Brain pericyte (primary cell): ENCODE measurements at regions not wholly inside any gene's neighbourhood (a gene's known extent, or its start where the extent isn't known, plus 50 kb on each side); places are given as distances from the start of the nearest gene placed in this dataset.

ENCODE experiments used
- DNase-seq: peaks from one replicate; pipeline ENCODE4 v3.0.0-alpha.2; 2012; ENCODE audit warnings: low read depth, low spot score

DNA sequence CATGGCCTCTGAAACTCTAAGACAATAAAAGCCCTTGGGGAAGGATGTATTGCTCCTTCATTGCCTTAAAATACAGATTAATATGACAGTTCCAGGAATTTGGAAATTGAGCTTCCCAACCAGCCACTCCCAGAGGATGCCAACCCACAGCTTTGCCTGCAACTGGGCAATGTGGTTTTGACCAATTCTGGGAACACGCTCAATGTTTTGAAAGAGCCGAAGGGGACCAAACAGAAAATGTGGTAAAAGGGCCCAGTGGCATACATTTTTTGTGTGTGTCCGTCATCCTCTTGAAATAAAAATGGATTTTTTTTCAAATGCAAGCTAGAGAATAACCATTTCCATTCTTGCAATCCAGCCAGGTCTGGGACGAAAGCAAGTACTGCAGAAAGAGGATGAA, 88.3 kb upstream of the PLEKHG7 start:
- no peak for DNase-seq

GRCh38 chr12:92614001-92614400, 88.8 kb upstream of the PLEKHG7 start:
- no peak for DNase-seq

DNA sequence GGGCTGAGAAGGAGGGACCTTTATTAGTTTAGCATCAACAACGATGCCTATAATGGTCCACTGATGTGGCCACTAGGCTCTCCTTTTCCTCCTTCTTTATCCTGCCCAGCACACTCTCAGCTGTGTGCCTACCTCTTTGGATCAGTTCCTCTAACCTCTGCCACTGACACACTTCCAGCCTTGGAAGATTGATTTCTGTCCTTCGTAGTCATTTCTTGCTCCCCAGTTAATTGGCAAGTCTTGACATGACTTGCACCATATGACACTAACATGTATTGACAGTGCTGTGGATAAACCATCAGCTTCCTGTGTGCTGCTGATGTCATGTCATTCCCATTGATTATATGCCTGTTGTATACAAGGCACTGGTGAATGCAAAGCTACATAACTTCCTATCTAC, 90.2 kb upstream of the PLEKHG7 start:
- no peak for DNase-seq

DNA sequence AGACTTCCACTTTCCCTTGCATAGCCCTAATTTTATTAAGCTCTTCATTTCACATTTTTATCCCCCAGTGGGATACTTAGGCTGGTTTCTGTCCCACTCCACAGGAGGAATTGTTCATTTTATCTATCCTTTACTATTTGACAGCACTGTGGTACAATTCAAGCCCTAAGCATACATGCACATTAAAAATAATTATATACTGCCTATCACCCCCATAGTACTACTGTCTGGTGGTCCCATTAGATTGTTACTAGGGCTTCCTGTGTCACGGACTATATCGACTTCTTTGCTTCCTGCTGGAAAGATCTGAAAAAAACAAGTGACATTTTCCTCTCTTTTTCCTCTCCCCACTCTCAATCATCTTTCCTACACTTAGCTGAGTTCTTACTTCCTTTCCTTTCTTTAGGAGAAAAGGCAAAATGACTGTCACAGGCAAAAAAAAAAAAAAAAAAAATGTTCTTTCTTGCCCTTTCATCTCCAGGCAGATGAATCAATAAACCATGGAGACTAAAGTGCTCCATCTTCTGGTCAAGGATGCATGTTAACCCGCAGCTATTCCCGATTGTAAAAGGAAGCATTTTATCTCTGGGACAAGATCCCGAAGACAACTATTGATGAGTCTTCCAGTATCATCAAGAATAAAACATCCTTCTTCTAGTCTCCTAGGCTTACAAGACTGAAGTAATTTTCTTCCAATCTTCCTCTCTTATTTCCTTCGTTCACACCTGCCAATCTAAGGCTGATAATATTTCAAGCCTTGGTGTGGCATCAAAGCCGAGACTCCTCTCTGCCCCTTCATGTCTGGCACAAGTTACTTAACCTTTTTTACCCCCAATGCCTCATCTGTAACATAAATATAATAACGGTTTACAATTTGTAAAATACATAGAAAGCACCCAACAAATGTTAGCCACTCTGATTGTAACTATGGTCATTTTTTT, 94.4 kb upstream of the PLEKHG7 start:
- no peak for DNase-seq

DNA sequence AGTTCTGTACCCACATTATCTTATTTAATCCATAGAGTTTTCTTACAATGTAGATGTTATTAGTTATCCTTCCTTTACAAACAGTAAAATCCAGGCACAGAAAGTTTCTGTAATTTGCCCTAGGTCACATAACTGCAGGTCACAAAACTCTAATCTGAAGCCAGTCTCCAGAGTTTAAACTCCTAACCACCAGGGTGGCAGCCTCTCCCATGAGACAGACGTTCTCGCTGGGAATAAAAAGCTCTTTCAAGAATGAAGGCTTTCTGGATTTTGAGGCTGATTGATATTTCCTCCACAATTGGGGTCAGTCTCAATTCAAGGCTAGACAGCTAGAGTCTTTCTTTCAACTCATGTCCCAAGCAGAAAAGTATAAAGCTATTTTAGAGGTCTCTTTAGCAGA, 95.8 kb upstream of the PLEKHG7 start:
- DNase-seq: no peak

GRCh38 chr12:92605621-92606170, 97.1 kb upstream of the PLEKHG7 start:
- no peak for DNase-seq

GRCh38 chr12:92604786-92605185, 98.0 kb upstream of the PLEKHG7 start:
- no peak for DNase-seq

- DNase-seq: no peak
Measured at GRCh38 chr12:92603741-92604432, 98.9 kb upstream of the PLEKHG7 start.

DNA sequence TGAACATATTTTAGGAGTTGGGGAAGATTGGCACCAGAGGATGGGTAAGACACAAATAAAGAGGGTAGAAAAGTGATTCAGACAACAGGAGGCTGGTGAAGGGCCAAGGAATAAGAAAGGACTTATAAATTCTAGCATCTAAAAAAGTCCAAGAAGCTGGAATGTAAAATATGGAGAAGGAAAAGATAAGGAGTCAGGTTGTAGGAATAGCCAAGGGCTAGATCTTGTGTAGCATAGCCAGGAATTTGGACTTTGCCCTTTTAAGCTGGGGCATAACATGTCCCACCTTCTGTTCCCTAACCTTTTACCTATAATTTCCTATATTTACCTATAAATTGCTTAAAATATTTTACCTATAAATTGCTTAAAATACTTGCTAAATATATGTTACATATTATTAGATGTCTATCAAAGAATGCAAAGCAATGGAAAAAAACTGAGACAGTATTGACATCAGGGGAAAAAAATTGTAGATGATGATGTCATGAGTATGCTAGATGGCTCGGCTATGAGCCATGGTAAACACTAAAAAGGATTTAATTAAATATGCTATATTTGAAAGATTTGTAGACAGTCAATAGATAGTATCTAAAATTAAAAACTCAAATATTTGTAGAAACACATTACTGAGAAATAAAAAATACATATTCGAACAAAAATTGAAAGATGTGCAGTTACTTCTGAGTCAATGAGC, 99.7 kb upstream of the PLEKHG7 start:
- no peak for DNase-seq

DNA sequence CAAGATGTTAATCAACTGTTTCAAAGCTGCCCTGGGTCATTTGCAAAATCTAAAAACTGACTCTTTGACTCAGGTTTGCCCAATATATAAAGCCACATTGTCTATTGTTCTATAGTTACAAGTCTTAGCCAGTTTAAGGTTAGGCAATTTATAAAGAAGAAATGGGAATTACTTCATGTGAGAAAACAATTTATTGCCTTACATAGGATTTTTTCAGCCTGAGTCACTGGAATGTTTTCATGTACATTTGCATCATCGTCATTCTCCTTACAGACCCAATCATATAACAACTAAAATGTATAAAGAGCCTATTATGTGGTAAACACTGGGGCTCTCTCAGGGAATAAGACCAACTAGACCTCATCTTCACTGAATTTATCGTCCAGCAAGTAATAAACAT, 100.3 kb upstream of the PLEKHG7 start:
- no peak for DNase-seq

DNA sequence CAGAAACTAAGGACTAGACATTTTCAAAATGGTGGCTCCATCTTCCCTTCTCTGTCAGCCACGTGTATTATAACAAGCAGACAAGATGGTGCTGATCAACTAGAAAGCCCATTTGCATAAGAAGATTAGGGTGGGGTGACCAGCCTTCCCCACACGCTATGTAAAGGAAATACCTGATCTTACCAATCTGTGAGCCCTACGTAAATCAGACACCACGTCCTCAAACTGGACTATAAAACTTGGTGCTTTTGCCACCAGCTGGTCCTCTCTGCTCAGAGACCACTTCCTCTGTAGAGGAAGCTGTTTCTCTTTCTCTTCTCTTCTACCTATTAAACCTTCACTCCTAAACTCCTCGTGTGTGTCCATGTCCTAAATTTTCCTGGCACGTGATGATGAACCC, 101.1 kb upstream of the PLEKHG7 start:
- no peak for DNase-seq

DNA sequence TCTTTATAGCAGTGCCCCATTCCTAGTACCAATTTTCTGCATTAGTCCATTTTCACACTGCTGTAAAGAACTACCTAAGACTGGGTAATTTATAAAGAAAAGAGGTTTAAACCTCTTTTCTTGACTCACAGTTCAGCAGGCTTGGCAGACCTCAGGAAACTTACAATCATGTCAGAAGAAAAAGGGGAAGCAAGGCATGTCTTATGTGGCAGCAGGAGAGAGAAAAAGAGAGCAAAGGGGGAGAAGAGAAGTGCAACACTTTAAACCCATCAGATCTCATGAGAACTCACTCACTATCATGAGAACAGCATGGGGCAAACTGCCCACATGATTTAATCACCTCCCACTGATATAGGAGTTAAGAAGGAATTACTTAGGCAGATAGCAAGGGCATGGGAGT, 101.6 kb upstream of the PLEKHG7 start:
- DNase-seq: no peak

GRCh38 chr12:92600052-92600451, 102.7 kb upstream of the PLEKHG7 start:
- no peak for DNase-seq

DNA sequence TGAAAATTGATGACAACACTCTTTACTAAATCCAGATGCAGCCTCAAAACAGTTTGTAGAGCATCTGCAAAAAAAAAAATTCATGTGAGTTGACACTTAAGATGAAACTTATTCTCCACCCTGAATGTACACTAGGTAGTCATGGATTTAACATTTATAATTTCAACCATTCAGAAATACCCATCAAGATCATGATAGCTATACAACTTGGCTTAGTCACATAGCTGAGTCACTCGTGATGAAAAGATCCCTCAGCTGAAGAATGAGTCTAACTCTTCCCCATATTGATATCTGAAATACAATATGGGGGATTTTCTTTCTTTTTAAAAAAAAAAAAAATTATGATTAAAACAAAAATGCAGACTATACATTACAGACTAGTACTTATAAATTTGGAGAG, 104.8 kb upstream of the PLEKHG7 start:
- DNase-seq: no peak

DNA sequence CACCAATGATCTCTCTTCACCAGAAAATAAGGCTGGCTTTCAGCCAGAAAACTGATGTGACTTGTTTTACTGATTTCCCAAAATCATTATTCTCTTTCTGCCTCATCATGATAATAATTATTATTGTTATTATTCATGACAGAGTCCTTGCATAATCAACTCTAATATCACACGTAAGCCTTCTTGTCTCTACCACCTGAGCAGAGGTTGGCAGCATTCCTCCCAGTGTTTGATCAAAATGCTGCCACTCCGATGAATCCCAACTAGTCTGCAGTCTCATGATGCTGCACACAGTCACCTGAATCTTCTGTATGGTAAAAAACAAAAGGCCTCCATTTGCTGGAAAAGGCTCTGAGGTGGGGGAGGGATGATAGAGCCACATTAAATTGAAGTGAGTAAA, 105.7 kb upstream of the PLEKHG7 start:
- DNase-seq: no peak

GRCh38 chr12:92596383-92596782, 106.4 kb upstream of the PLEKHG7 start:
- DNase-seq: no peak

GRCh38 chr12:92595663-92596062, 107.1 kb upstream of the PLEKHG7 start:
- DNase-seq: no peak

DNA sequence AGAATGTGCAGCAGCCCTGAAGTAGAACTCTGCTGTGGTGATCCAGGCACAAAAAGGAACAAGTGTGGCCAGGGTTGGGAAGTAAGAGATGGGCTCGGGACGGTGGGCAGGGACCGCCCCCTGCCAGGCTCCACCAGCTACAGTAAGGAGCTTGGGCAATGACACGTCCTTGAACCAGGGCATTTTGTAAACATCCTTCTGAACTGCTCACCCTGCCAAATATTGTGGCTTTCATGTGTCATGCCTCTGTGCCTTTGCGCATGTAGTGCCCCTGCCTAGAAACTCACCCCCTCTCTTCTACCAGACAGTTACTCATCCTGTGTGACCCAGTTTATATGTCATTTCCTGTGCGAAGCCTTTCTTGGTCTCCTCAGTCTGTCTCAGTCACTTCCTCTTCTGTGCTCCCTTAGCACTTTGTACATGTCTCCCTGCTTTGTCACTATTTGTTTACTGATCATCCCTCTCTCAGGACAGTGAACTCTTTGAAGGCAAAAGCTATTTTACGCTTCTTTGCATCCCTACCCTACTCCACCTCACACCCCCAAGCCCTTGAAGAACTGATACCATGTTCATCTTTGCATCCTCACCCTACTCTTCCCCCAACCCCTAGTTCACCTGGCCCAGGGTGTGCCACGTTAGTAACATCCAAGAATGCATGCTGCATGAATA, 108.9 kb upstream of the PLEKHG7 start:
- DNase-seq: no peak

GRCh38 chr12:92585115-92585727, 117.6 kb upstream of the PLEKHG7 start:
- no peak for DNase-seq

DNA sequence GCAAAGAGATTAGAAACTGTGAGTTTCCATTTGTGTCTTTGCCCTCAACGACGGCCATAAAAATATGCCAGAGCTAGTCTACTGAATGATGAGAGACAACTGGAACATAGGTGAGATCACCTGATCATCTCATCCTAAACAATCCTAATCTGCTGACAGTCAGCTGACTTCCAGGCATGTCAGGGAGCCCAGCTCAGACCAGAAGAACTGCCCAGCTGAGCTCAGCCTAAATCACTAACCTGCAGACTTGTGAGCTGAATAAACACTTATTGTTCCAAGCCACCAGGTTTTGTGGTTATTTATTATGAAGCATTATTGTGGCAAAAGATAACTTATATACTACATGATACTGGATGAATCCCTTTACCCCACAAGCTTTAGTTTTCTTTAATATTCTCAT, 118.9 kb upstream of the PLEKHG7 start:
- no peak for DNase-seq

DNA sequence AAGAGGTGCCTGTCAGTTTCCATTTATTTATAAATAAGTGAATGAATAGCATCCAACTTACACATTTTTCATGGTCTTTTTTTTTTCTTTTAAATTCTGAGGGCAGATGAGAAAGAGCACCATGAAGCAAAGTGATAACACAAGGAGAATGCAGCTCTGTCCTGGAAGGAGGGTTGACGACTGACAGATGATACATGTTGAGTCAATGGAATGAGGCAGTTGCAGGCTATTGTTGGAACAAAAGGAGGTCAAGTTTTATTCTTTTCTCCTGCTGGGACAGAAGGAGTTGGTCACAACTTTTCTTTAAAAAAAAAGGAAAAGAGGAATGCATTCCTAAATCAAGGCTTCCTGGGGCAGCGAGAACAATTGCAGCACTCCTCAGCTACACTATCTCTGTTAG, 119.9 kb upstream of the PLEKHG7 start:
- DNase-seq: no peak
